Suppressor macrophage (primary cell): ENCODE measurements at regions not wholly inside any gene's neighbourhood (a gene's known extent, or its start where the extent isn't known, plus 50 kb on each side); places are given as distances from the start of the nearest gene placed in this dataset.

Source experiments
- DNase-seq, 4 experiments: peaks; one replicate each; pipeline ENCODE4 v3.0.0-alpha.2; 2020 to 2022

GRCh38 chrX:40177942-40178715 lies 80.4 kb upstream of the BCOR start:
- peak in 1 of 4 experiments; percentile 16 for DNase-seq

GRCh38 chrX:40177489-40177888 lies 79.7 kb upstream of the BCOR start:
- no peak for DNase-seq

- DNase-seq, result peak; percentile 21 to 36 (median 26)
Measured at GRCh38 chrX:40177117-40177430, 79.3 kb upstream of the BCOR start.

- peak; percentile 57 to 82 (median 71) for DNase-seq
Measured at GRCh38 chrX:40176351-40177116, 78.8 kb upstream of the BCOR start.

- DNase-seq, result peak; percentile 69 to 89 (median 85)
Measured at GRCh38 chrX:40175511-40176350, 78.0 kb upstream of the BCOR start.

- peak; percentile 21 to 58 (median 46) for DNase-seq
Measured at GRCh38 chrX:40174854-40175510, 77.2 kb upstream of the BCOR start.

- DNase-seq, result peak; percentile 18 to 49 (median 38)
Measured at GRCh38 chrX:40174001-40174853, 76.5 kb upstream of the BCOR start.

GRCh38 chrX:40173143-40174000 lies 75.6 kb upstream of the BCOR start:
- no peak for DNase-seq

- peak in 3 of 4 experiments; percentile 62 to 77 (median 73) for DNase-seq
Measured at GRCh38 chrX:40172401-40173142, 74.8 kb upstream of the BCOR start.

- peak in 3 of 4 experiments; percentile 30 to 54 (median 44) for DNase-seq
Measured at GRCh38 chrX:40171513-40172400, 74.0 kb upstream of the BCOR start.

GRCh38 chrX:40170830-40171512 lies 73.2 kb upstream of the BCOR start:
- peak in 3 of 4 experiments; percentile 27 to 39 (median 36) for DNase-seq

- peak; percentile 70 to 84 (median 80) for DNase-seq
Measured at GRCh38 chrX:40169193-40170101, 71.7 kb upstream of the BCOR start.

- DNase-seq, result no peak
Measured at GRCh38 chrX:40168480-40169011, 70.8 kb upstream of the BCOR start.

GRCh38 chrX:40167850-40168479 lies 70.2 kb upstream of the BCOR start:
- DNase-seq, result peak in 2 of 4 experiments; percentile 27 to 54

- peak in 2 of 4 experiments; percentile 40 to 42 for DNase-seq
Measured at GRCh38 chrX:40167233-40167849, 69.6 kb upstream of the BCOR start.
